H1 (cell line): ENCODE measurements at regions not wholly inside any gene's neighbourhood (a gene's known extent, or its start where the extent isn't known, plus 50 kb on each side); places are given as distances from the start of the nearest gene placed in this dataset.

ENCODE experiments used
- CHD1 ChIP-seq: IDR thresholded peaks from 2 replicates; pipeline ENCODE4 v1.6.1; 2012; ENCODE audit warnings: low read depth, low read length, improper control_type of control experiment
- RAD21 ChIP-seq, 2 experiments: IDR thresholded peaks in 1 of 2; conservative IDR thresholded peaks in 1 of 2; 2 replicates each; pipeline ENCODE4 v1.6.1; 2011; ENCODE audit warnings: low read depth in 2 of 2, low read length in 2 of 2, improper control_type of control experiment in 1 of 2, inconsistent platforms in 1 of 2, mild to moderate bottlenecking in 1 of 2, moderate library complexity in 1 of 2

DNA sequence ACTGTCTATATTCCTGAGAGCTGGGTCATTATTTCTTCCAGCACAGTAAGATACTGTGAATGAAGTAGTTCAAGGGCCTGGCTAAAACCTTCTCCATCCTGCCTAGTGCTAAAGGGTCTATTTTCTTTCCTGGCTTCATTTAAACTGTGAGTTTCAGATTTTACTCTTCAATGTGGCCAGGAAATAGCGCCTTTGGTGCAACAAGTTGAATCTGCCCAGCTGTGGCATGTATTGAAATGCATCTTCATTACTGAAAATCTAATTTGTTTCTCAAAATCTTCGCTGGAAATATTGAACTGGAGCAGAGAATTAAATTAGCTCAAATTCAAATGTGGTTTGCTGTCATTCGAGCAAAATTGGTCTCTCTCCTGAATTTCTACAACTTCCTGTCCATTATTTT is 114.6 kb upstream of the KCNG1 start (continued):
- TF ChIP-seq RAD21 (IDR thresholded peaks at IDR 0.05 in 1 of 2, conservative IDR thresholded peaks at IDR 0.05 in 1 of 2; ENCODE audit: low read depth in 2 of 2, low read length in 2 of 2) (no peak), CHD1 (no peak)
